ENCODE measurements at regions not wholly inside any gene's neighbourhood (a gene's known extent, or its start where the extent isn't known, plus 50 kb on each side); places are given as distances from the start of the nearest gene placed in this dataset.

DNA sequence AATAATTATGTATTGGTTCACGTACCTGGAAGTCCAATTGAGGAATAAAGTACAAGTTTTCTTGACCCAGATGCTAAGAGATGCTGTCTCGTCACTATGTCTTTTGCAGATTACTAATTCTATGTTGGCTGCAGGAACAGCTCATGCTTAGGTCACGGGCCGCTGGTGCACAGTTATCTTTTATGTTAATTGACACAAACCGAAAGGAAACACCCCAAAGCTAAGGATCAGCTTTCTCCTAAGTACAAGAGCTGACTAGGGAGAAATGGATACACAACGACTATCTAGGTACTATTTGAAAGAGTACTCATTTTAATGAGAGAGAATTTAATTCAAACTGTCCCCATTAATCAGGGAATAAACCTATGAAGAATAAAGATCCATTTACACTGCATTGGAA, 217.7 kb upstream of the SLC35G4 start:
- no peak for TF ChIP-seq CTCF (IDR thresholded peaks at IDR 0.05; ENCODE audit: low read depth, low read length)
- no peak for TF ChIP-seq MYC (IDR thresholded peaks at IDR 0.05; ENCODE audit: low read depth, low read length)
